ENCODE measurements at regions not wholly inside any gene's neighbourhood (a gene's known extent, or its start where the extent isn't known, plus 50 kb on each side); places are given as distances from the start of the nearest gene placed in this dataset.

DNA sequence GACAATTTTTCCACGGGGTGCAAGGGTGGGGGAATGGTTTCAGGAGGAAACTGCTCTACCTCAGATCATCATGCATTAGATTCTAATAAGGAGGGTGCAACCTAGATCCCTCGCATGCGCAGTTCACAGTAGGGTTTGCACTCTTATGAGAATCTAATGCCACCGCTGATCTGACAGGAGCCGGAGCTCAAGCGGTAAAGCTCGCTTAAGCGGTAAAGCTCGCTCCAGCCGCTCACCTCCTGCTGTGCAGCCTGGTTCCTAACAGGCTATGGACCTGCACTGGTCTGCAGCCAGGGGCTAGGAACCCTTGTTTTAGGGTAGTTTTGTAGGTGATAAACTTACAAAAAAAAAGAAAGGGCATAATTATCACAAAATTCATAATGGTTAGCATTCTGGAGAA lies 53.9 kb upstream of the RYR3 start:
- TF ChIP-seq, protein P1, sequence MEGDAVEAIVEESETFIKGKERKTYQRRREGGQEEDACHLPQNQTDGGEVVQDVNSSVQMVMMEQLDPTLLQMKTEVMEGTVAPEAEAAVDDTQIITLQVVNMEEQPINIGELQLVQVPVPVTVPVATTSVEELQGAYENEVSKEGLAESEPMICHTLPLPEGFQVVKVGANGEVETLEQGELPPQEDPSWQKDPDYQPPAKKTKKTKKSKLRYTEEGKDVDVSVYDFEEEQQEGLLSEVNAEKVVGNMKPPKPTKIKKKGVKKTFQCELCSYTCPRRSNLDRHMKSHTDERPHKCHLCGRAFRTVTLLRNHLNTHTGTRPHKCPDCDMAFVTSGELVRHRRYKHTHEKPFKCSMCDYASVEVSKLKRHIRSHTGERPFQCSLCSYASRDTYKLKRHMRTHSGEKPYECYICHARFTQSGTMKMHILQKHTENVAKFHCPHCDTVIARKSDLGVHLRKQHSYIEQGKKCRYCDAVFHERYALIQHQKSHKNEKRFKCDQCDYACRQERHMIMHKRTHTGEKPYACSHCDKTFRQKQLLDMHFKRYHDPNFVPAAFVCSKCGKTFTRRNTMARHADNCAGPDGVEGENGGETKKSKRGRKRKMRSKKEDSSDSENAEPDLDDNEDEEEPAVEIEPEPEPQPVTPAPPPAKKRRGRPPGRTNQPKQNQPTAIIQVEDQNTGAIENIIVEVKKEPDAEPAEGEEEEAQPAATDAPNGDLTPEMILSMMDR (IDR thresholded peaks at IDR 0.05; ENCODE audit: insufficient read depth, low read length, missing control alignments): no peak
- ChIA-PET POLR2A (no interaction called here), CTCF (no interaction called here)
- H3K4me3 ChIP-seq (ENCODE audit: low read depth, low read length): no peak overlapping the region
- no peak for DNase-seq (ENCODE audit: low read depth, low spot score)

DNA sequence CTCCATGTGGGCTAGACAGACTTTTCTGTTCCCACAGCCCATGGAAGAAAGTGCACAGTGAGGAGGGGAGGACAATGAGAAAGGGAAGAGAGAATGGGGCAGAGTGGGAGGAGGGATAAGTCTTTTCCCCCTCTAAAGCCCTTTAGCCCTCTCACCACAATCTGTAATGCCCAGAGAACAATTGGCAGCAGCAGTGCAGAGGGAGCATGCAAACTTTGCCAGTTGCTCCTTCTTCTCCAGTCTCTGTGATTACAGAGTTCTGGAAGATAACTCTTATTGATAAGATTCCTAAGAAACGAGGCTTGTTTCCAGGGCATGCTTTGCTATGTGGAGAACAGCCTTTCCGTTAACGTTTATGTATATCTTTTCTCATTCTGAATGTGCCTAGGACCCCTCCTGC lies 50.0 kb upstream of the FMN1 start:
- TF ChIP-seq, protein P1 (IDR thresholded peaks at IDR 0.05; ENCODE audit: insufficient read depth, low read length, missing control alignments): no peak
- POLR2A ChIA-PET: no interaction called here
- DNase-seq (ENCODE audit: low read depth, low spot score): no peak
- H3K4me3 ChIP-seq (ENCODE audit: low read depth, low read length): no peak overlapping the region
- CTCF ChIA-PET: interaction anchor here (1.0 to 1.8 kb wide), 2 partner anchors 456 to 485 kb away, joined by 3 to 7 read pairs; no protein-coding TSS in a partner anchor

All from AG04449 (cell line).